HFF-Myc (cell line): ENCODE measurements at regions not wholly inside any gene's neighbourhood (a gene's known extent, or its start where the extent isn't known, plus 50 kb on each side); places are given as distances from the start of the nearest gene placed in this dataset.

Experiments
- DNase-seq: peaks from one replicate; pipeline ENCODE4 v3.0.0-alpha.2; 2011; ENCODE audit warnings: low read depth; ENCODE audit errors: extremely low read depth
- H3K4me3 ChIP-seq: replicated peaks from 2 replicates; pipeline ENCODE4 v1.5.1; 2011; ENCODE audit warnings: low read depth, mild to moderate bottlenecking, control low read depth, low read length
- CTCF ChIP-seq: IDR thresholded peaks from 2 replicates; pipeline ENCODE4 v1.5.1; 2012; ENCODE audit warnings: mild to moderate bottlenecking, low read depth, low read length, control low read depth; ENCODE audit errors: missing control alignments

GRCh38 chr6:102381203-102381602 is 987.7 kb downstream of the GRIK2 start:
- no peak for TF ChIP-seq CTCF
- DNase-seq: no peak
- no peak overlapping the region for H3K4me3 ChIP-seq

- no peak for TF ChIP-seq CTCF
- H3K4me3 ChIP-seq: no peak overlapping the region
- no peak for DNase-seq
Measured at GRCh38 chr6:102356170-102356569, 962.7 kb downstream of the GRIK2 start.

- no peak for TF ChIP-seq CTCF
- DNase-seq: no peak
Measured at GRCh38 chr6:102355578-102355977, 962.1 kb downstream of the GRIK2 start.

GRCh38 chr6:102352552-102352951 is 959.0 kb downstream of the GRIK2 start:
- no peak for TF ChIP-seq CTCF
- no peak overlapping the region for H3K4me3 ChIP-seq

More at GRCh38 chr6:102355578-102355977, 962.1 kb downstream of the GRIK2 start:
- no peak overlapping the region for H3K4me3 ChIP-seq

GRCh38 chr6:102344769-102345168 is 951.3 kb downstream of the GRIK2 start:
- no peak overlapping the region for H3K4me3 ChIP-seq
- DNase-seq: no peak
- TF ChIP-seq CTCF: no peak

More at GRCh38 chr6:102352552-102352951, 959.0 kb downstream of the GRIK2 start:
- DNase-seq: no peak

- no peak for DNase-seq
- no peak for TF ChIP-seq CTCF
- no peak overlapping the region for H3K4me3 ChIP-seq
Measured at GRCh38 chr6:102340311-102340710, 946.8 kb downstream of the GRIK2 start.

- DNase-seq: no peak
- H3K4me3 ChIP-seq: no peak overlapping the region
- TF ChIP-seq CTCF: no peak
Measured at GRCh38 chr6:102333736-102334135, 940.2 kb downstream of the GRIK2 start.
